Endothelial cell of umbilical vein (primary cell): ENCODE measurements at regions not wholly inside any gene's neighbourhood (a gene's known extent, or its start where the extent isn't known, plus 50 kb on each side); places are given as distances from the start of the nearest gene placed in this dataset.
"Not testable (repeated sequence)": the region's sequence is repeated elsewhere in the genome, so short reads cannot be mapped to it uniquely, and the experiment has no call there.

Experiments used
- BruUV-seq: library from RNA; stranded (reverse); fragments of 400-500 nt; replicated peaks from 2 replicates; lab custom pipeline; 2021; lab: Mats Ljungman, UMichigan
- CTCF ChIA-PET: fragments of 300-600, 350-600 bp; sonication (Branson Sonifier 250); formaldehyde crosslinking; loops from one replicate; lab custom pipeline; 2021; ENCODE audit warnings: antibody characterized with exemption, inconsistent platforms; lab: Charles Lee
- POLR2A ChIA-PET: fragments of 300-600, 350-600 bp; sonication (Branson Sonifier 250); formaldehyde crosslinking; loops from one replicate; lab custom pipeline; 2021; ENCODE audit warnings: antibody characterized with exemption, inconsistent platforms; lab: Charles Lee
- DNase-seq: peaks from one replicate; pipeline ENCODE4 v3.0.0-alpha.2; 2011; ENCODE audit warnings: low read depth, low spot score
- FAIRE-seq: peaks from 2 replicates; lab custom pipeline; 2011; peaks lifted over from hg19 to GRCh38; lab: Jason Lieb, UNC
- H2AFZ ChIP-seq: 2 replicates; pipeline ENCODE4 v1.6.0; 2012; ENCODE audit warnings: low read depth, low read length, control low read depth, inconsistent platforms
- H3K27ac ChIP-seq: 2 replicates; pipeline ENCODE4 v1.5.1; 2011; ENCODE audit warnings: low read depth, mild to moderate bottlenecking, control low read depth, low read length, moderate library complexity; ENCODE audit not compliant: insufficient read depth
- H3K27me3 ChIP-seq, 2 experiments: 2 replicates each; pipeline versions ENCODE4 v1.6.0 to v1.6.1; 2011; ENCODE audit warnings: low read length in 2 of 2, mixed read lengths in 1 of 2; ENCODE audit not compliant: control insufficient read depth in 2 of 2, insufficient read depth in 2 of 2
- H3K36me3 ChIP-seq, 2 experiments: 2 replicates in 1 of 2; 3 replicates in 1 of 2; pipeline ENCODE4 v1.5.1; 2011; ENCODE audit warnings: low read length in 2 of 2, mild to moderate bottlenecking in 1 of 2, moderate library complexity in 1 of 2; ENCODE audit not compliant: control insufficient read depth in 2 of 2, insufficient read depth in 2 of 2; ENCODE audit errors: extremely low read depth in 1 of 2
- H3K4me1 ChIP-seq: 3 replicates; pipeline ENCODE4 v1.5.1; 2011; ENCODE audit warnings: mild to moderate bottlenecking, low read length; ENCODE audit not compliant: control insufficient read depth, insufficient read depth; ENCODE audit errors: extremely low read depth
- H3K4me2 ChIP-seq: 2 replicates; pipeline ENCODE4 v1.6.1; 2011; ENCODE audit warnings: low read length, control low read depth, mixed read lengths; ENCODE audit not compliant: insufficient read depth
- H3K4me3 ChIP-seq, 3 experiments: fragments of 200-600 bp in 1 of 3; sonication (generic), shearing (Covaris generic) in 1 of 3; replicated peaks in 1 of 3; 2 replicates each; pipeline ENCODE4 v1.5.1; 2011 to 2016; ENCODE audit warnings: control low read depth in 3 of 3, low read length in 3 of 3, mild to moderate bottlenecking in 2 of 3, inconsistent platforms in 1 of 3, low read depth in 1 of 3, moderate library complexity in 1 of 3; ENCODE audit not compliant: insufficient read depth in 1 of 3
- H3K79me2 ChIP-seq: 2 replicates; pipeline ENCODE4 v1.6.0; 2012; ENCODE audit warnings: low read length, inconsistent platforms; ENCODE audit not compliant: control insufficient read depth, insufficient read depth
- H3K9ac ChIP-seq: replicated peaks from 2 replicates; pipeline ENCODE3; 2011; ENCODE audit warnings: low read length, control low read depth; ENCODE audit not compliant: insufficient read depth; ENCODE audit errors: extremely low read depth
- H3K9me1 ChIP-seq: replicated peaks from 3 replicates; pipeline ENCODE4 v1.6.0; 2011; ENCODE audit warnings: mild to moderate bottlenecking, low read length; ENCODE audit not compliant: control insufficient read depth, insufficient read depth; ENCODE audit errors: extremely low read depth
- H3K9me3 ChIP-seq: replicated peaks from 2 replicates; pipeline ENCODE4 v1.5.1; 2012; ENCODE audit warnings: low read length, inconsistent platforms; ENCODE audit not compliant: control insufficient read depth, insufficient read depth
- H4K20me1 ChIP-seq: replicated peaks from 2 replicates; pipeline ENCODE3; 2011; ENCODE audit warnings: mild to moderate bottlenecking, low read length; ENCODE audit not compliant: control insufficient read depth, insufficient read depth; ENCODE audit errors: extremely low read depth
- EZH2 ChIP-seq: IDR thresholded peaks from 2 replicates; pipeline ENCODE4 v1.6.1; 2012; ENCODE audit warnings: borderline replicate concordance, low read depth, mild to moderate bottlenecking, moderate library complexity, low read length, inconsistent platforms; ENCODE audit not compliant: severe bottlenecking
- FOS ChIP-seq: IDR thresholded peaks from 2 replicates; pipeline ENCODE4 v1.6.1; 2011; ENCODE audit warnings: mild to moderate bottlenecking, low read length, moderate library complexity, borderline replicate concordance; ENCODE audit not compliant: insufficient read depth
- GATA2 ChIP-seq: IDR thresholded peaks from 2 replicates; pipeline ENCODE4 v1.7.0; 2011; ENCODE audit warnings: low read depth, mild to moderate bottlenecking, moderate library complexity, mixed read lengths, low read length; ENCODE audit not compliant: insufficient read length, insufficient read depth
- MYC ChIP-seq: IDR thresholded peaks from one replicate; pipeline ENCODE4 v1.6.1; 2011; ENCODE audit warnings: mild to moderate bottlenecking, low read depth, low read length
- POLR2A ChIP-seq: IDR thresholded peaks from 2 replicates; pipeline ENCODE4 v1.6.1; 2012; ENCODE audit warnings: low read depth, mild to moderate bottlenecking, control low read depth, low read length
- dilution Hi-C: fragments of 300-500 bp; cut with MboI; formaldehyde crosslinking; loops from one replicate; pipeline ENCODE4 v1.15.0; 2019; ENCODE audit warnings: low sequenced_read_pairs; ENCODE audit not compliant: extremely low pct_ligation_motif_present
- intact Hi-C: fragments of 100-400 bp; cut with micrococcal nuclease; formaldehyde crosslinking; loops from one replicate; pipeline ENCODE4 v1.10.0; 2022

DNA sequence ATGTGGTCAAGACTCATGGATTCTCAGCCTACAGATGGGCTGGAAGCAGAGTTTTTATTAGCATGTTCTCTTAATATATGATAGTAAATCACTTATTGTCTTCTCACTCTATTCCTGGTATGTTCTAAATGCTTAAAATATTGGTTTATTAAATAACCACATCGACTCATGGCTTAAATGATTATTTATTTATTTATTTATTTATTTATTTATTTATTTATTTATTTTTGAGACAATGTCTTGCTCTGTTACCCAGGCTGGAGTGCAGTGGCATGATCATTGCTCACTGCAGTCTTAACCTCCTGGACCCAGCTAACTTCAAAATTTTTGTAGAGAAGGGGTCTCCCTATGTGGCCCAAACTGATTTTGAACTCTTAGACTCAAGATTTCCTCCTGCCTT lies 457.2 kb upstream of the TNC start:
- Histone ChIP-seq H3K4me2 (no peak overlapping the region), H3K27ac (no peak overlapping the region), H3K36me3 (no peaks in the 10 kb centered on the region), H2AFZ (no peak overlapping the region), H3K4me3 (no peak overlapping the region), H4K20me1 (no peaks in the 10 kb centered on the region), H3K9ac (no peak overlapping the region), H3K27me3 (no peaks in the 10 kb centered on the region), H3K4me1 (no peaks in the 10 kb centered on the region), H3K9me1 (no peaks in the 10 kb centered on the region), H3K79me2 (no peaks in the 10 kb centered on the region), H3K9me3 (no peaks in the 10 kb centered on the region)
- DNase-seq = no peak
- dilution Hi-C loops (no loop called here), intact Hi-C loops (no loop called here)
- FAIRE-seq = no peak
- TF ChIP-seq GATA2 (no peak), MYC (no peak), EZH2 (no peak), POLR2A (no peak), FOS (no peak)
- no TSS peak for BruUV-seq
- POLR2A ChIA-PET = no interaction called here
- CTCF ChIA-PET = no interaction called here

DNA sequence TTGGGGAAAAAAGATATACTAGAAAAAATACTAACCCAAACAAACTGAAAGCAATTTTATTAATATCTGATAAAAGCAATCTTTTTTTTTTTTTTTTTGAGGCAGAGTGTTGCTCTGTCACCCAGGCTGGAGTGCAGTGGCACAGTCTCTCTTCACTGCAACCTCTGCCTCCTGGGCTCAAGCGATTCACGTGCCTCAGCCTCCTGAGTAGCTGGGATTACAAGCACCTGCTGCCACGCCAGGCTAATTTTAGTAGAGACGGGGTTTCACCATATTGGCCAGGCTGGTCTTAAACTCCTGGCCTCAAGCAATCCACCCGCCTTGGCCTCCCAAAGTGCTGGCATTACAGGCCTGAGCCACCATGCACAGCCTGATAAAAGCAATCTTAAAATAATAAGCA lies 467.5 kb upstream of the TNC start:
- H3K9ac ChIP-seq, H3K9me3 ChIP-seq, H3K27me3 ChIP-seq, dilution Hi-C loops, POLR2A ChIA-PET, H3K4me1 ChIP-seq, H3K9me1 ChIP-seq, DNase-seq, BruUV-seq, H3K4me3 ChIP-seq, H3K4me2 ChIP-seq, H2AFZ ChIP-seq, H3K79me2 ChIP-seq, intact Hi-C loops, H3K27ac ChIP-seq, H3K36me3 ChIP-seq, FAIRE-seq, H4K20me1 ChIP-seq: not testable (repeated sequence)
- CTCF ChIA-PET = interaction anchor here (0.7 kb wide), 1 partner anchor 11 kb away, joined by 4 read pairs; no protein-coding TSS in a partner anchor
